ENCODE measurements at regions not wholly inside any gene's neighbourhood (a gene's known extent, or its start where the extent isn't known, plus 50 kb on each side); places are given as distances from the start of the nearest gene placed in this dataset.

GRCh38 chr21:41048623-41049022, 119.3 kb upstream of the BACE2 start:
- Mint-ChIP-seq H3K27me3 (ENCODE audit: insufficient read depth, unreplicated experiment) (peaks cover 4% of the 10 kb centered on the region), H3K36me3 (ENCODE audit: insufficient read depth, unreplicated experiment) (no peaks in the 10 kb centered on the region), H3K4me1 (ENCODE audit: low read depth, unreplicated experiment) (no peaks in the 10 kb centered on the region), H3K27ac (ENCODE audit: unreplicated experiment) (no peak overlapping the region), H3K9me3 (ENCODE audit: unreplicated experiment) (no peaks in the 10 kb centered on the region), H3K4me3 (ENCODE audit: unreplicated experiment) (no peak overlapping the region)
- H3K9me3 ChIP-seq, result no peaks in the 10 kb centered on the region
- TF ChIP-seq CTCF (IDR thresholded peaks at IDR 0.05; ENCODE audit: insufficient read depth in 1 of 2, low read depth in 1 of 2, low read length in 1 of 2, severe bottlenecking in 1 of 2, unreplicated experiment in 1 of 2), result no peak
- H3K4me1 ChIP-seq, result no peaks in the 10 kb centered on the region
- H3K4me3 ChIP-seq (ENCODE audit: low read depth, low read length), result no peak overlapping the region
- H3K36me3 ChIP-seq (ENCODE audit: control insufficient read depth, insufficient read depth, low read length), result no peaks in the 10 kb centered on the region
- DNase-seq, result no peak
- intact Hi-C loops (cut with micrococcal nuclease; ENCODE audit: unreplicated experiment), result loop anchor here (5.0 kb wide), 1 partner anchor 581 kb away; no protein-coding TSS in a partner anchor
- CTCF ChIA-PET, result no interaction called here
- POLR2A ChIA-PET, result no interaction called here
- BruUV-seq (replicated peaks), result no TSS peak
- H3K27me3 ChIP-seq (replicated peaks; ENCODE audit: control insufficient read depth, insufficient read depth, low read length), result no peaks in the 10 kb centered on the region

- Mint-ChIP-seq H3K4me1 (ENCODE audit: low read depth, unreplicated experiment) (no peaks in the 10 kb centered on the region), H3K27ac (ENCODE audit: unreplicated experiment) (no peak overlapping the region), H3K27me3 (ENCODE audit: insufficient read depth, unreplicated experiment) (peaks cover 4% of the 10 kb centered on the region), H3K36me3 (ENCODE audit: insufficient read depth, unreplicated experiment) (no peaks in the 10 kb centered on the region), H3K9me3 (ENCODE audit: unreplicated experiment) (no peaks in the 10 kb centered on the region), H3K4me3 (ENCODE audit: unreplicated experiment) (no peak overlapping the region)
- DNase-seq, result no peak
- Histone ChIP-seq H3K27me3 (replicated peaks; ENCODE audit: control insufficient read depth, insufficient read depth, low read length) (no peaks in the 10 kb centered on the region), H3K36me3 (ENCODE audit: control insufficient read depth, insufficient read depth, low read length) (no peaks in the 10 kb centered on the region), H3K9me3 (no peaks in the 10 kb centered on the region), H3K4me3 (ENCODE audit: low read depth, low read length) (no peak overlapping the region), H3K4me1 (no peaks in the 10 kb centered on the region)
- ChIA-PET POLR2A (no interaction called here), CTCF (no interaction called here)
- BruUV-seq (replicated peaks), result no TSS peak
- TF ChIP-seq CTCF (IDR thresholded peaks at IDR 0.05; ENCODE audit: insufficient read depth in 1 of 2, low read depth in 1 of 2, low read length in 1 of 2, severe bottlenecking in 1 of 2, unreplicated experiment in 1 of 2), result no peak
- intact Hi-C loops (cut with micrococcal nuclease; ENCODE audit: unreplicated experiment), result no loop called here
These were observed 115.0 kb upstream of the BACE2 start for GRCh38 chr21:41052820-41053555.

GRCh38 chr21:41054018-41054578, 113.9 kb upstream of the BACE2 start:
- no peak overlapping the region for H3K4me3 ChIP-seq (ENCODE audit: low read depth, low read length)
- no peaks in the 10 kb centered on the region for H3K9me3 ChIP-seq
- Mint-ChIP-seq H3K4me1 (ENCODE audit: low read depth, unreplicated experiment) (no peaks in the 10 kb centered on the region), H3K27me3 (ENCODE audit: insufficient read depth, unreplicated experiment) (peaks cover 4% of the 10 kb centered on the region), H3K9me3 (ENCODE audit: unreplicated experiment) (no peaks in the 10 kb centered on the region), H3K4me3 (ENCODE audit: unreplicated experiment) (no peak overlapping the region), H3K27ac (ENCODE audit: unreplicated experiment) (no peak overlapping the region), H3K36me3 (ENCODE audit: insufficient read depth, unreplicated experiment) (no peaks in the 10 kb centered on the region)
- no peak for TF ChIP-seq CTCF (IDR thresholded peaks at IDR 0.05; ENCODE audit: insufficient read depth in 1 of 2, low read depth in 1 of 2, low read length in 1 of 2, severe bottlenecking in 1 of 2, unreplicated experiment in 1 of 2)
- no peaks in the 10 kb centered on the region for H3K36me3 ChIP-seq (ENCODE audit: control insufficient read depth, insufficient read depth, low read length)
- ChIA-PET CTCF (interaction anchor here (0.6 kb wide), 1 partner anchor 413 kb away, joined by 5 read pairs; no protein-coding TSS in a partner anchor), POLR2A (no interaction called here)
- intact Hi-C loops (cut with micrococcal nuclease; ENCODE audit: unreplicated experiment), result no loop called here
- DNase-seq, result no peak
- H3K4me1 ChIP-seq, result no peaks in the 10 kb centered on the region
- H3K27me3 ChIP-seq (replicated peaks; ENCODE audit: control insufficient read depth, insufficient read depth, low read length), result no peaks in the 10 kb centered on the region
- no TSS peak for BruUV-seq (replicated peaks)
